ENCODE measurements at regions not wholly inside any gene's neighbourhood (a gene's known extent, or its start where the extent isn't known, plus 50 kb on each side); places are given as distances from the start of the nearest gene placed in this dataset.

DNA sequence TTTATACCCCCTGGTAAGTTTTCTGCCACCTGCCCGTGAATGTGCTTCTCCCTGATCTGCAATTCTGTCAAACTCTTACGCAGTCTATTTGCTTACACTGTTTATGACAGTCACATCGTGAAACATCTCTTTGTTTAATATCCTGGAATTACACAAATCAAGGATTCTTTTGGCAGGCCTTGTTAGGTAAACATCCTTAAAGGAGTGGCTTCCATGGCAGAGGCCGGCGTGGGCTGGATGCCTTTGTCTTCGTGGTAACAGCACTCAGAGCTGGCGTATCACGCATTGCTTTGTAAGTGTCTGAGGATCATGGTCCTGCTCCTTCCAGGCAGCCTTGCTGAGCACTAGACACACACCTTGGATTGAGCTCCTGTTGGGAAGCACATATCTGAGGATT is 145.7 kb downstream of the IRX1 start:
- Mint-ChIP-seq H3K27me3 (no peaks in the 10 kb centered on the region), H3K27ac (no peak overlapping the region), H3K4me1 (ENCODE audit: low read depth in 2 of 2) (no peaks in the 10 kb centered on the region), H3K36me3 (ENCODE audit: insufficient read depth) (no peaks in the 10 kb centered on the region), H3K4me3 (no peak overlapping the region), H3K9me3 (peaks cover 5 to 28% of the 10 kb centered on the region in 2 donors)
- no peak for DNase-seq
- no peak for ATAC-seq (replicated peaks)

DNA sequence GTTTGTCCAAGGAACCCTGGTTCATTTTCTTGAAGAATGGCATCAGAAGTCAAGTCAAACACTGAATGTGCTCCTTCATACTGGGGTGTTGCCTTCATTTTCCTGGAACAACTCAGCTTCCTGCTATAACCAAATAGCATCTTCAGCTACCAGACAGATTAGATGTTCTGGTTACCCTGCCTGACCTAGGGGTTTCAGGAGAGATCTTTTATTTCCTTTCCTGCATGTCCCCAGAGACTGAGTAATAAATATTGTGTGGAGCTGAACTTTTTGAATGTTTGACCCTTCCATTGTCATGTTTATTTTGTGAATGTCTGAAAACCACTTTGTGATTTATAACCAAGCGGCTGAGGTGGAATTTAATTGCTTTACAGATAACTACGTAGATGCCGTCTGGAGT is 147.1 kb downstream of the IRX1 start:
- H3K27ac Mint-ChIP-seq, result no peak overlapping the region
- H3K4me3 Mint-ChIP-seq, result no peak overlapping the region
- H3K36me3 Mint-ChIP-seq (ENCODE audit: insufficient read depth), result no peaks in the 10 kb centered on the region
- H3K4me1 Mint-ChIP-seq (ENCODE audit: low read depth in 2 of 2), result no peaks in the 10 kb centered on the region
- no peaks in the 10 kb centered on the region for H3K27me3 Mint-ChIP-seq
- DNase-seq (no peak), ATAC-seq (replicated peaks) (no peak)
- H3K9me3 Mint-ChIP-seq, result peaks cover 9 to 27% of the 10 kb centered on the region in 2 donors

DNA sequence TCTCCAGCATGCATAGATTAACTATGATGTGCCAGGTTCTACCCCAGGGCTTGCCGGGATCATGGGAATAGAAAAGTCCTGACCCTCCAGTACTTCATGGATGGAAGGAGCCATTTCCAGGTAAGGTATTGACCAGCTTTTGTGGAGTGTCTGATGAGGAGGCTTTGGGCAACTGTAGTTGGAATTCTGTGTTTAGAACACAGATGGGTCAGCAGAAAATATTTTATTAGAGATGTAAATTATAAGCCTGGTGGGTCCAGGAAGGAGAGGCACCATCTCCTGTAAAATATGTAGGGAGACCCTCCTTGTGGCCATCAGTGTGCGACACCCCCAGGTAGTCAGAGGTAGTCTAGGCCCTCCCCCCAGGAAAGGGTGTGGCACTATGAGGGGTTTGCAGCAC is 156.2 kb downstream of the IRX1 start:
- Mint-ChIP-seq H3K4me3 (no peak overlapping the region), H3K9me3 (peaks cover 2 to 9% of the 10 kb centered on the region in 2 donors), H3K27me3 (no peaks in the 10 kb centered on the region), H3K27ac (no peak overlapping the region), H3K36me3 (ENCODE audit: insufficient read depth) (no peaks in the 10 kb centered on the region), H3K4me1 (ENCODE audit: low read depth in 2 of 2) (no peaks in the 10 kb centered on the region)
- DNase-seq, result no peak
- ATAC-seq (replicated peaks), result no peak

DNA sequence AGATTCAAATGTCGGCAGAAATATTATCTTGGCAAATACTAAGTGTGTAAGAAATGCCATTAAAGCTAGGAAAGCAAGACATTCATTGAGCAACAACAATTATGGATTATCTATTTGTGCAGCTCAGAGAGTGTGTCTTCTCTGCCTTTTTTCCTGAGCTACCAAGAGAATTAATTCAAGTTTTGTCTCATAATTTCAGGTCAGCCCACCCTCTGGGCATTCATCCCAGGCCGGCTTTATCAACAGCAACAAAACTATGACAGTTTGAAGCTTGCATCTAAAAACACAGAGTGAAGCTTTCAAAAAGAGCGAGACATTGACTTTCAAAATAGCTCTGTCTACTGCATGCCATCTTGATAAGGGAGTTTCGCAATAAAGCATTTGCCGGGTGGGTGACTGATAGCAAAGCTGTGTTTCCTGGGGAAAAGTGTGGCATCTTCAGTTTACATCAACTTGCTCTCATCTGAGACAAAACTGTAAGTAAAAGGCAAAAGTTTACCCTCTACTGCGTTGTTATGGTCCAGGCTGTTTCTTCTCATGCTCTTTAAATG is 182.4 kb downstream of the IRX1 start:
- Mint-ChIP-seq H3K36me3 (ENCODE audit: insufficient read depth) (peaks cover 2% of the 10 kb centered on the region), H3K9me3 (peaks cover 3 to 5% of the 10 kb centered on the region in 2 donors), H3K27ac (no peak overlapping the region), H3K4me3 (no peak overlapping the region), H3K4me1 (ENCODE audit: low read depth in 2 of 2) (no peaks in the 10 kb centered on the region), H3K27me3 (no peaks in the 10 kb centered on the region)
- ATAC-seq (replicated peaks) (no peak), DNase-seq (no peak)

DNA sequence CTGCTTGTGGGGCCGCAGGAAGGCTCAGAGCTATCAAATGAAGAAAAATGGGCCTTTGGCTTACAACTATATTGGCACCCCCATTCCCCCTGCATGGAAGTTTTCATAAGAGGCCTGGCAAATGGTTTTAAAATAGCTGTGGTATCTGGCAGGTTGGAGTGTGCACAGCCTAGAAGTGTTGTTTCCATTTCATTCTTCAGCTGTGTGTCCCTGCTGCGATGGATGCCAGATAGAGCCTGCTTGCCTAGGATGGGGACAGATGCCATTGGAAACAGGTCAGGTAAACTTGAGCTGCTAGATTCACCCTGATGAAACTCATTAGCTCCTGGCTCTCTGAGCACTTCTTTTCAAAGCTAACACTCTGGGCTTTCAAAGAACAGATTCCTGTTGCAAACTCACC is 183.3 kb downstream of the IRX1 start:
- H3K27me3 Mint-ChIP-seq, result no peaks in the 10 kb centered on the region
- H3K36me3 Mint-ChIP-seq (ENCODE audit: insufficient read depth), result peaks cover 2% of the 10 kb centered on the region
- ATAC-seq (replicated peaks) (no peak), DNase-seq (no peak)
- H3K4me1 Mint-ChIP-seq (ENCODE audit: low read depth in 2 of 2), result no peaks in the 10 kb centered on the region
- H3K27ac Mint-ChIP-seq, result no peak overlapping the region
- peaks cover 0 to 6% of the 10 kb centered on the region in 2 donors for H3K9me3 Mint-ChIP-seq
- H3K4me3 Mint-ChIP-seq, result no peak overlapping the region

DNA sequence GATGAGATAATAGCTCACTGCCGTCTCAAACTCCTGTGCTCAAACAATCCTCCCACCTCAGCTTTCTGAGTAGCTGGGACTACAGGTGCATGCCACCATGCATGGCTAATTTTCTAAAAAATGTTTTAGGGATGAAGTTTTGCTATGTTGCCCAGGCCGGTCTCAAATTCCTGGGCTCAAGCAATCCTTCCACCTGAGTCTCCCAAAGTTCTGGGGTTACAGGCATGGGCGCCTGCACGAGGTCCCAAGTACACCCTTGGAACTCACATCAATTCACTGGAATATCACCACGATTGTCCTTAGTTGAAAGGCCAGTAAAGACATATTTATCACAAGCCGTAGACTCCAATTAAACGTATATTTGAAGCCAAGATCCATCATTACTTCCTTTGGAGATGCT is 184.6 kb downstream of the IRX1 start:
- H3K4me3 Mint-ChIP-seq, result no peak overlapping the region
- H3K27ac Mint-ChIP-seq, result no peak overlapping the region
- peaks cover 0 to 6% of the 10 kb centered on the region in 2 donors for H3K9me3 Mint-ChIP-seq
- ATAC-seq (replicated peaks) (no peak), DNase-seq (no peak)
- H3K36me3 Mint-ChIP-seq (ENCODE audit: insufficient read depth), result peaks cover 2% of the 10 kb centered on the region
- H3K4me1 Mint-ChIP-seq (ENCODE audit: low read depth in 2 of 2), result no peaks in the 10 kb centered on the region
- no peaks in the 10 kb centered on the region for H3K27me3 Mint-ChIP-seq

DNA sequence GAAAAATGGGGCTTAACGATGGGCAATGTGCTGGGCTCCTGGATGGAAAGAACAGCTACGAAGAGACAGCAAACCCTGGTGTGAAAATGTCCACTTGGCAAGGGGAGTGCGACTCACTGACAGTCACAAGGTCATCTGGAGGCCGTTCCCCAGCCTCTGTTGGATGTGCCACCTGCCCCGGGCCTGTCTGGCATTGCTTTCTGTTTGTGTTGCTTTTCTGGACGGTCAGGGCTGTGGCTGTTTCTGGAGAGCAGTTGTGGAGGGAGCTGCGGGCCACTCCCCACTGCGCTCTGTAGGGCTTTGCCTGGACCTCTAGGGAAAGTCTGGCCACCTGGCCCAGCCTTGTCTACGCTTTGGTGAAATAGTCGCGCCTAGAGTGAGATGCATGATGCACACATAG is 185.3 kb downstream of the IRX1 start:
- ATAC-seq (replicated peaks) (no peak), DNase-seq (no peak)
- peaks cover 0 to 6% of the 10 kb centered on the region in 2 donors for H3K9me3 Mint-ChIP-seq
- peaks cover 2% of the 10 kb centered on the region for H3K36me3 Mint-ChIP-seq (ENCODE audit: insufficient read depth)
- H3K27ac Mint-ChIP-seq, result no peak overlapping the region
- H3K27me3 Mint-ChIP-seq, result no peaks in the 10 kb centered on the region
- no peaks in the 10 kb centered on the region for H3K4me1 Mint-ChIP-seq (ENCODE audit: low read depth in 2 of 2)
- no peak overlapping the region for H3K4me3 Mint-ChIP-seq

DNA sequence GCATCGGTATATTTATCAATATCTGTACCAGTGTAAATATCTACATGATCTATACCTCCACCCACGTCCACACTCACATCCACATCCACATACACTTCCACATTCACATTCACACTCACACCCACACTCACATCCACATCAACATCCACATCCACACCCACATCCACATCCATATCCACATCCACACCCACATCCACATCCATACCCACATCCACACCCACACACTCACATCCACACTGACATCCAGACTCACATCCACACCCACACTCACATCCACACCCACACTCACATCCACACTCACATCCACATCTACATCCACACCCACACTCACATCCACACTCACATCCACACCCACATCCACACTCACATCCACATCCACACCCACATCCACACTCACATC is 189.2 kb downstream of the IRX1 start:
- H3K36me3 Mint-ChIP-seq (ENCODE audit: insufficient read depth), result peaks cover 2% of the 10 kb centered on the region
- H3K4me1 Mint-ChIP-seq (ENCODE audit: low read depth in 2 of 2), result no peaks in the 10 kb centered on the region
- DNase-seq (no peak), ATAC-seq (replicated peaks) (no peak)
- H3K27me3 Mint-ChIP-seq, result no peaks in the 10 kb centered on the region
- no peak overlapping the region for H3K4me3 Mint-ChIP-seq
- peaks cover 0 to 15% of the 10 kb centered on the region in 2 donors for H3K9me3 Mint-ChIP-seq
- H3K27ac Mint-ChIP-seq, result no peak overlapping the region

DNA sequence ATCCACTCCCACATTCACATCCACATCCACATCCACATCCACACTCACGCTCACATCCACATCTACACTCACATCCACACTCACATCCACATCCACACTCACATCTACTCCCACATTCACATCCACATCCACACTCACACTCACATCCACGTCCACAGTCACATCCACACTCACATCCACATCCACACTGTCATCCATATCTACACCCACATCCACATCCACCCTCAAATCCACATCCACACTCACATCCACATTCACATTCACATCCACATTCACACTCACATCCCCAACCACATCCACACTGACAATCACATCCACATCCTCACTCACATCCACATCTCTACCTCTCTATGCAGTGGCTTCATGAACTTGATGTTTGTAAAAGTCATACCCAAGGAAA is 190.5 kb downstream of the IRX1 start:
- Mint-ChIP-seq H3K27ac (no peak overlapping the region), H3K9me3 (peaks cover 0 to 18% of the 10 kb centered on the region in 2 donors), H3K27me3 (no peaks in the 10 kb centered on the region), H3K36me3 (ENCODE audit: insufficient read depth) (peaks cover 2% of the 10 kb centered on the region), H3K4me3 (no peak overlapping the region), H3K4me1 (ENCODE audit: low read depth in 2 of 2) (no peaks in the 10 kb centered on the region)
- DNase-seq, result no peak
- ATAC-seq (replicated peaks), result no peak

DNA sequence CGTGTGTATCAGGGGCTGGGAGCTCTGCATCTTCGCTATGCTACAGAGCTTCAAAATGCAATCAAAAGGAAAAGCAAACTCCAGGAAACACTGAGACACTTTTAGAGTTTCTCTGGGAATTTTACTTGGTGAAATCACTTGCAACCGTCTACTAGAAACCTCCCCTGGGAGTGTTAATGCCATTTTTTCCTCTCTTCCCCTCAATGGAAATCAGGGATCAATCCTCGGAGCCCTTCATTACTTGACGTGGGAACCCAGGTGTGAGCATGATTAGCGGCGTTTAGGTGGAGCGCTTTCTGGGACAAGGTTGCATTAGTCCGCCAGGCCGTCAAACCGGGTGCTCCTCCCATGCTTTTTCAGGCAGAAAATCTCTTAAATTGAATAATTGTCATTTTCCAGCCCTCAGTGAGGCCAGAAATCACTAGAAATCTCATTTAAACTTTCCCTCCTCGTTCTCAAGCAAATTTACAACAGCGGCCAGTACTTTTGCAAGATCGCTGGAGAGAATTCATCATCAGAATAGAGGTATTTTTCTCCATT is 191.3 kb downstream of the IRX1 start:
- no peak for DNase-seq
- no peak overlapping the region for H3K27ac Mint-ChIP-seq
- H3K36me3 Mint-ChIP-seq (ENCODE audit: insufficient read depth), result no peaks in the 10 kb centered on the region
- no peak for ATAC-seq (replicated peaks)
- H3K27me3 Mint-ChIP-seq, result no peaks in the 10 kb centered on the region
- H3K9me3 Mint-ChIP-seq, result peaks cover 0 to 21% of the 10 kb centered on the region in 2 donors
- H3K4me1 Mint-ChIP-seq (ENCODE audit: low read depth in 2 of 2), result no peaks in the 10 kb centered on the region
- no peak overlapping the region for H3K4me3 Mint-ChIP-seq

DNA sequence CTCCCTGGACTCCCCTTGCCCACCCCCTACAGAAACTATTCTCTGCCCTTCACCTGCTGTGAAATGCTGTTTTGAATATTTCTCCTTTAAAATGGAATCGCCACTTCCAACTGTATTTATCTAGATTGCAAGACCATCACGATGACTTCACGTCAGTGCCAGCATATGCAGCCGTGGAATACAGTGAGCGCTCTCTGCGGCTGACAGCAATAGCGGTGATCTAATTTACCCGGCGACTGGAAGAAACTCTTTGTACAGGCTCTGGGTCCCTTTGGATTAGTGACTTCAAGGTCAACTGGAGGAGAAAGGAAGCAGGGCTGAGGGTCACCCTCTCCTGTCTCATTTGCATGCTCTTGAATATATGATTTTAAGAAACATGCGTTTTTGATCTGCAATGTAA is 192.0 kb downstream of the IRX1 start:
- Mint-ChIP-seq H3K36me3 (ENCODE audit: insufficient read depth) (no peaks in the 10 kb centered on the region), H3K27me3 (no peaks in the 10 kb centered on the region), H3K27ac (no peak overlapping the region), H3K4me3 (no peak overlapping the region), H3K9me3 (peaks cover 0 to 20% of the 10 kb centered on the region in 2 donors), H3K4me1 (ENCODE audit: low read depth in 2 of 2) (no peaks in the 10 kb centered on the region)
- ATAC-seq (replicated peaks) (no peak), DNase-seq (no peak)

DNA sequence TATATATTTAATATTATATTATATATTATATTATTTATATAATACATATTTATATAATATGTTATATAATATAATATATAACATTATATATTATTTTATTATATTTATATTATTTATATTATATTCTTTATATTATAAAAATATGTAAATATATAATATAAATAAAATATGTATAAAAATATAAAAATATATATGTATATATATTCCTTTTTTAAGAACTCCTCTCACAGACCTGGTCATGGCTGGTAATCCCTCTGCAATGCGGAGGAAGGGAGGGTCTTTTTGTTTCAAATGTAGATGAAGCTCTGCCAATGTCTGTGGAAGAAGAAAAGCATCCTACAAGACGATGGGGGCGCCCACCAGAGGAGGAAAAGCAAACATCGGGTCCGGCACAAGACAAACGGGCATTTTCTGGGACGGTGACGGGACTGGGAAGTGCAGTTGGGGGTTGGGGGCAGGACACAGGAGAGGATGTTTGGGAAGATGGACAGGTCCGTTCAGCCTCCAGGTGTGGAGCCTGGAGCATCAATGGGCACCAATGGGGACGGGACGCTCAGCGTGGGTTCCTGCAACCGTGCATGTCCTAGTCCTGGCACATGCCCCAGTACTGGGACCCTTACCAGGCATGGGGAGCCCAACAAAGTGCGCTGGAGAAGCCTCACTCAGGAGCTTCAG is 194.0 kb downstream of the IRX1 start:
- no peak overlapping the region for H3K27ac Mint-ChIP-seq
- no peak overlapping the region for H3K4me3 Mint-ChIP-seq
- no peak for DNase-seq
- peaks cover 0 to 16% of the 10 kb centered on the region in 2 donors for H3K9me3 Mint-ChIP-seq
- H3K27me3 Mint-ChIP-seq, result no peaks in the 10 kb centered on the region
- H3K36me3 Mint-ChIP-seq (ENCODE audit: insufficient read depth), result no peaks in the 10 kb centered on the region
- no peak for ATAC-seq (replicated peaks)
- H3K4me1 Mint-ChIP-seq (ENCODE audit: low read depth in 2 of 2), result no peaks in the 10 kb centered on the region

DNA sequence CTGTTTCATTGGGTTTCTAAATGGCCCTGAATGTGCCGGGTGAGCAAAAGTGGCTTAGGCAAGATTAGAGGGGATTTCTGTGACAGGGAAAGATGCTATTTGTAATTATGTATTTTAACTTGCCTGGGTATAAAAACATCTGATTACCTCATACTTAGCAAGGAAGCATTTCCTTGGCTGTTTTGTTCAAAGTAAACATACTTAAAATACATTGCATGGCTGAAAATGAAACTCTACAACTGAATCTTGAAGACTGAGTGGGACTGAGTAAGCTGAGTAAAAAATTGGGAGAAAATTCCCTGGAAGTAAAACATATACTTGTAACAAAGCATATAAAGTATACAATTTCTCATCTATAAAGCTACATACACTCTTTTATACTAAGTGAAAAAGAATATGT is 197.5 kb downstream of the IRX1 start:
- DNase-seq (no peak), ATAC-seq (replicated peaks) (no peak)
- no peak overlapping the region for H3K27ac Mint-ChIP-seq
- no peak overlapping the region for H3K4me3 Mint-ChIP-seq
- peaks cover 12 to 13% of the 10 kb centered on the region in 2 donors for H3K9me3 Mint-ChIP-seq
- no peaks in the 10 kb centered on the region for H3K27me3 Mint-ChIP-seq
- no peaks in the 10 kb centered on the region for H3K4me1 Mint-ChIP-seq (ENCODE audit: low read depth in 2 of 2)
- no peaks in the 10 kb centered on the region for H3K36me3 Mint-ChIP-seq (ENCODE audit: insufficient read depth)

DNA sequence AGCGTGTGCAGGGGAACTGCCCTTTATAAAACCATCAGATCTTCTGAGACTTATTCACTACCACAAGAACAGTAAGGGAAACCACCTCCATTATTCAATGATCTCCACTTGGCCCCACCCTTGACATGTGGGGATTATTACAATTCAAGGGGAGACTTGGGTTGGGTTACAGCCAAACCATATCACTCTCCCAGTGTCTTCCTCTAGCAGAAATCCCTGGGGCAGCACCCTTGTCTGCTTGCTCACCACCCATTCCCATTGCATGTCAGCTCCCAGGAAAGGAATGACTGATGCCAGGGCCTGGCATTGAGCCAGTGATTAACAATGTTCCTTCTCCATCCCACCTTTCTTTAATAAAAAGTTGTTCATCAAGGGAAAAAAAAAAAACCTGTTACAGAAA is 199.0 kb downstream of the IRX1 start:
- H3K27me3 Mint-ChIP-seq, result no peaks in the 10 kb centered on the region
- H3K27ac Mint-ChIP-seq, result no peak overlapping the region
- H3K36me3 Mint-ChIP-seq (ENCODE audit: insufficient read depth), result no peaks in the 10 kb centered on the region
- ATAC-seq (replicated peaks), result no peak
- no peak for DNase-seq
- H3K4me1 Mint-ChIP-seq (ENCODE audit: low read depth in 2 of 2), result no peaks in the 10 kb centered on the region
- H3K9me3 Mint-ChIP-seq, result peaks cover 9 to 19% of the 10 kb centered on the region in 2 donors
- H3K4me3 Mint-ChIP-seq, result no peak overlapping the region

Measured in effector memory CD8-positive, alpha-beta T cell (primary cell).